NCI-H1105 treated with DMSO at 0.1 percent for 48 hours (cell line): ENCODE measurements at regions not wholly inside any gene's neighbourhood (a gene's known extent, or its start where the extent isn't known, plus 50 kb on each side); places are given as distances from the start of the nearest gene placed in this dataset.

ENCODE experiments used
- DNase-seq: peaks from one replicate; lab custom pipeline; 2025; lab: John Stamatoyannopoulos, UW

DNA sequence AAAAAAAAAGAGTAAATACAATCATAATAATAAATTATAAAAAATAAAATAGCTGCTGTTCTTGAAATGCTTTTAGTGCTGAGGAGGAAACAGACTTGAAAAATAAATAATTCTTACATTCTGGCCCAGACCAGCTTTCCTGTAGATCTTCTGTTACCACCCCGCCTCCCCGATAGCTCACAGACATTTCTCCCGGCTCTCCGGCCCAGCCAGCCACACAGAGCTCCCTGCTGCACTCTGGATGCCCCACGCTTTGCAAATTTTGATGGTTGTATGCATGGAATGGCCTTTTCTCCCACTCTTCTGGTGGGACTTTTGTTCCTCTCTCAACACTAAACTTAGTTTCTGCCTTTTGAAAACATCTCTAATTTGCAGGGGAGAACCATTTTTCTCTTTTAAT lies 249.3 kb downstream of the ATP23 start:
- DNase-seq, result no peak

DNA sequence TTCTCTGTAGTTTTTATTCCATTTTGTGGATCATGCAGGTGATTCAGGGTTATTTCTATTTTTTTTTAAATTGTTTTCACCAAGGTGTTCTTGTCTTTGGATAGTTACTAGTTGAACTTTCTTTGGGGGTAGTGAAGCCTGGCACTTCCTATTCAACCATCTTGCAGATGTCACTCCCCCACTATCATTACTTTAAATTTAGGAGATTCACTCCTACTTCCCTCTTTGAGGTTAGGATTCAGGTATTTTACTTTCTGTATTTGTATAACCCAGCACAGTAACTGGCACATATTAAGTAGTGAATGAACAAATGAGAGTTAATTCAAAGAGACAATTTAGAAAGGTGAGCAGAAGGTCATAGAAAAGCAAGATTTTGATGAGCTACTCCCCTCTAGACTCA lies 255.6 kb downstream of the ATP23 start:
- DNase-seq, result no peak

DNA sequence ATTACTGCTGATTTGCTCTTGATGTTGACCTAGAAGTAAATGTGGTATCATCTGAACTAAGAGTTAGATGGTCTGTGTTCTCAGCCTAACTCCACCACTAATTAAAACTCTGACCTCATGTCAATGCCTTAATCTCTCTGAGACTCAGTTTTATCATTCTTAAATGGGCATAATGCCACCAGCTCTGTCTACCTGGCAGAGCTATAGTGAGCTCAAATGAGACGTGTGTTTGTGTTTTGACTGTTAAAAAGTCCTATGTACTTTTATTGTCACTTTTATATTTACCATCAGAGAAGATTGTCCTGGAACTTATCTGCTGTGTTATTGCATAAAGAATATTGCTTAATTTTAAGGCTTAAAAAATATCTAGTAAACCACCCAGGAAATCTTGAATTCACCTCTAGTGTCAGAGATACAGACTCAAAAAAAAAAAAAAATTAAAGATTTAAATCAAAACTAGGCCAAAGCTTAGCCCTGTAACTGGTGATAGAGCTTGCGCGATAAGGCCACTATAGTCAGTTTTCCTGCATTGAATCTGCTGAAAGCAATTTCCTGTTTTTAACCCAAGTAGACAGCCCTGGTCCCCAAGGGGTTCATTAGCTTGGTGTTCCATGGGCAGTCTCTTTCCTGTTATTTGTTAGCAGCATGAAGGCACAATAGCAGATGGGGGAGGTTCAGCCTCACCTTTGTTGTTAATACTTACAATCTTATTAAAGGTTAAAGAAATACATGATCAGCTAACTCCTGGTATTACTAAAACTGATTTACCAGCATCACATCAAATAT lies 261.8 kb downstream of the ATP23 start:
- DNase-seq, result no peak

DNA sequence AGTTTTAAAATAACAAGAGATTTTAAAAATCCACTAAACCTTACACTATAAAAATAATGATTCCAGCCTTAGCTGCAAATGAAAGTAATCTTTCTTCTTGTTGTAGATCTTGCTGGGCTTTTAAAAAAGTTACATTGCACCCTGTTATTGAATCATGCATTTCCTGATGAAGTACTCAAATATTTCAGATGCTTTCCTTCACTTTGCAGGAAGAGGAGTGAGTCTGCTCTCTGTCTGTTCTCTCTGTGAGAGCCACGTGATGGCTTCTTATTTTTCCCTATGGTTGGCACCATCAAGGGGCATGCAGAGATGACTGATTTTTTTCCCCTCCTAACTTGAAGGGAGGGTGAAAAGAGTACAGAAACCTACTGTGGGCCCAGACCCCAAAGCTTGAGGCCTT lies 262.7 kb downstream of the ATP23 start:
- no peak for DNase-seq

DNA sequence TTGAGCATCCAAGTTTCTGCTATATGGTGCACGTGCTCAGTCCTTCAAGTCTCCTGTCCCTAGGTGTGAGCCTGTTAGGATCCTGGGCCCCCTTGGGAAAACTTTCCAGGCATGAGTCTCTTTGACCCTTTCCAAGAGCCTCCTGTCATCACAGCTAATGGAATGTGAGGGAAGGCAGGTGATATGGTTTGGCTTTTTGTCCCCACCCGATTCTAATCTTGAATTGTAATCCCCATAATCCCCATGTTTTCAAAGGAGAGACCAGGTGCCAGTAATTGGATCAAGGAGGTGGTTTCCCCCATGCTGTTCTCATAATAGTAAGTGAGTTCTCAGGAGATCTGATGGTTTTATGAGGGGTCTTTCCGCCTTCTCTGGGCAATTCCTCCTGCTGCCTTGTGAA lies 265.5 kb downstream of the ATP23 start:
- DNase-seq, result no peak

DNA sequence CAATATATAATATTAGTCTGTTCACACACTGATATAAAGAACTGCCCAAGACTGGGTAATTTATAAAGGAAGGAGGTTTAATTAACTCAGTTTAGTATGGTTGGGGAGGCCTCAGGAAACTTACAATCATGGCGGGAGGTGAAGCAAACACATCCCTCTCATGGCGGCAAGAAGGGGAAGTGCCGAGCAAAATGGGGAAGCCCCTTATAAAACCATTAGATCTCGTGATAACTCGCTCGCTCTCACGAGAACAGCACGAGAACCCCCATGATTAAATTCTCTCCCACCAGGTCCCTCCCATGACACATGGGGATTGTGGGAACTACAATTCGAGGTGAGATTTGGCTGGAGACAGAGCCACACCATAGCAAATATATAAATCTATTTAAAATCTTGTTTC lies 269.8 kb downstream of the ATP23 start:
- no peak for DNase-seq

DNA sequence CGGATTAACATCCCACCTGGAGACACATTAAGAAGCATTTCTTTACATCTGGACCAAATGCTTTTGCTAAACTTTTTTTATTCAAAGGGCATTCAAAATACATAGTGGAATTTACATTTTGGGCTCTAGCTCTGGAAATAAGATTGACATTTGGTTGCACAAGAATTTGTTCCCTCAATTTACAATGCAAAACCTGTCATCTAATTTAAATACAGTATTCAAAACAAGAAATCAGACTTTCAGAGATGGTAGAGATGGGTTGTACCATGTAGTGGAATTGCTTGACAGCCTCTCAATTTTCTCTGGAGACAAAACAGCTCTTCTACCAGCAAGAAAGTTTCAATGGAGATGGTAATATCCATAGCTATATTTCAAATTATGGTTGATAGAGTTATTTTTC lies 275.8 kb downstream of the ATP23 start:
- DNase-seq, result no peak

DNA sequence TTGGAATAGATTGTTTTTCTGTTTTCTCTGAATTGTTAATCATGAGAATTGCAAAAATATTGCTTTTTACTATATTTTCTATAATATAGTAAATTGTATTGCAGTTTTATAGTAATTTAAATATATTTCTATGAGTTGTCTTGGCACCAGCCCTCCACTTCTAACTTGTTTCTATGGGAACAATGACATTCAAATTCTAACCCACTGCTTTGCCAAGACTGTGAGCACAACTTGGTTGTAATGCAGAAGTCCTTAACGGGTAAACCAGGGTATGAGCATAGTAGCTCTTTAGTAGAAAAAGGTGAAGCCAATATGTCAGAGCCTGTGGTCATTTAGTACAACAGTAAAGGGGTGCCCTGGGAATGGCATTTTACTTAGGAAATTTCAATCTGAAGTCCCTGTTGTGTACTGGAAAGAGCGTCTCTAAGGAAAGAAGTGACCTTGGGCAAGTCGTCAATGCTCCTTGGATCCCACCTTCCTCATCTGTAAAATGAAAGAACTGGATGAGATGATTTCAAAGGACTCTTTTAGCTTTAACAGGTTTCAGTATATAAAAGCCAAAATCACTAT lies 283.3 kb downstream of the ATP23 start:
- DNase-seq, result no peak

DNA sequence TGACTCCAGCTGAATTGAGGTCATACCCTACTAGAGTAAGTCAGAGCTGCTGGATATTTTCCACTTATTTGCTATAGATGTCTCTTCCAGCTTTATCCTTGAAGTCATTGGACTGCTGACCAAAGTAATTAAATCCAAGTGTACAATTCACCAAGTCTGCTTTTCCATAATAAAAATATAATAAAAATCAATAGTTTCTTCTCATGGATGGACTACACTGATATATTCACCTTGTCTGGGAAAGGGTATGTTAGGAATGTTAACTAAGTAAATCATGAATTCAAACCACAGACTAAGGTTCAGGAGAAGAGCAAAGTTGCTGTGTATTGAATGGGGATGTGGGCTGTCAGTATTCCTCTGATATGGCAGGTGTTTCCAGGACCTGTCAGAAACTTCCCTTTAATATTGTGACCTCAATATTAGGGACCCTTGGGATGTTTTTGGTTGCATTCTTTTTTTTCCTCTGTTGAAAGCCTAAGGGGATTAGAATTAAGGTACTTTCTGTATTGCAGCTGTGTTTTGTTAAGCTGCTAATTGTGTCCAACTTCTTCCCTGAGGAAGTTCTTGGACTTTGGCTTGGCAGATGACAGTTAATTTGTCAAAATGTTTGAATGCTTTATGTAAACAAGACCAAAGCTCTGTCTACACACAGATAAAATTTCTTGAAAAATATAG lies 284.0 kb downstream of the ATP23 start:
- no peak for DNase-seq

DNA sequence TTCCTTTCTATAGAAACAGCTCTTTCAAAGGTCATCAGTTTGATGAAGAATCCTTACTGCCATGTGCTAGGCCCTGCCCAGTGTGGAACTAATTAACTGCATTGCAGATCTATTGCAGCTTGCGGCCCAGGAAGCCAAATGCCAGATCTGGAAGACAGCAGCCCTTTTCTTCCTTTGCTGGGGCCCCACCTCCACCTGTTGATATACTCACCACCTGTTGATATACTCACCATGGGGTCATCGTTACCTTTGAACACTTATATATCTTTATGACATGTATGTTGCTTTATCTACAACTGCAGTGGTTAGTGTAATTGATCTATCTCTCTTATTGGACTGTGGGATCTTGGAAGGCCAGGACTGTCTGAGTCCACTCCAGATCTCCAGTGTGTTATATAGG lies 292.5 kb downstream of the ATP23 start:
- no peak for DNase-seq

DNA sequence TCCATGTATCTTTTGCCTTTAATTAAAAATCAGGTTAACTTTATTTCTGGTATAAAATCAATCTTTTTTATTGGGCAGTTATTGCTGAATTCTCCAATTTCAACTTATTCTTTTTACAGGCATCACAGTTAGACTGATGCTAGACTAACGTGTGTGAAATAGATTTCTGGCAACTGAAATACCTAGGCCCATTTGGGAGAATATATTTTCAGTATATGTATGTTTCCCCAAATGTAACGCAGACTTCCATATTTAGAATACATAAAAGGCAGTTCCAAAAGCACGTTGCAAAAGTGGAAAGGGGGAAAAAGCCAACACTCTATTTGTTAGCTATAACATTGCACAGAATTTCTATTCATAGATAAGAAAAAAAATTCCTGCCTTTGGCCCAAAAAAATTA lies 297.0 kb downstream of the ATP23 start:
- no peak for DNase-seq

DNA sequence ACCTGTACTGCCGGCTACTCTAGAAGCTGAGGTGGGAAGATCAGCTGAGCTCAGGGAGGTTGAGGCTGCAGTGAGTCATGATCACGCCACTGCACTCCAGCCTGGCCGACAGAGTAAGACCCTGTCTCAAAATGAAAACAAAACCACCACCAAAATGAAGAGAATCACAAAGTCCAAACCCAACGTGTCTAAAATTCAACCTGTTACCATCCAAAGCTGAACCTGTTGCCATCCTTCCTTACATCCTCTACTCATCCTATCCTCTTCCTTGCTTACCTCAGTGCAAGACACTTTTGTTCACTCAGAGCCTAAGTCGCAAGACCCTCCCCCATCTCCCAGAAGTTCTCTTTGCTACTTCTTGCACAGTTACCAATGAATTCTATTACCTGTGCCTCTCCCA lies 299.7 kb downstream of the ATP23 start:
- DNase-seq, result no peak

DNA sequence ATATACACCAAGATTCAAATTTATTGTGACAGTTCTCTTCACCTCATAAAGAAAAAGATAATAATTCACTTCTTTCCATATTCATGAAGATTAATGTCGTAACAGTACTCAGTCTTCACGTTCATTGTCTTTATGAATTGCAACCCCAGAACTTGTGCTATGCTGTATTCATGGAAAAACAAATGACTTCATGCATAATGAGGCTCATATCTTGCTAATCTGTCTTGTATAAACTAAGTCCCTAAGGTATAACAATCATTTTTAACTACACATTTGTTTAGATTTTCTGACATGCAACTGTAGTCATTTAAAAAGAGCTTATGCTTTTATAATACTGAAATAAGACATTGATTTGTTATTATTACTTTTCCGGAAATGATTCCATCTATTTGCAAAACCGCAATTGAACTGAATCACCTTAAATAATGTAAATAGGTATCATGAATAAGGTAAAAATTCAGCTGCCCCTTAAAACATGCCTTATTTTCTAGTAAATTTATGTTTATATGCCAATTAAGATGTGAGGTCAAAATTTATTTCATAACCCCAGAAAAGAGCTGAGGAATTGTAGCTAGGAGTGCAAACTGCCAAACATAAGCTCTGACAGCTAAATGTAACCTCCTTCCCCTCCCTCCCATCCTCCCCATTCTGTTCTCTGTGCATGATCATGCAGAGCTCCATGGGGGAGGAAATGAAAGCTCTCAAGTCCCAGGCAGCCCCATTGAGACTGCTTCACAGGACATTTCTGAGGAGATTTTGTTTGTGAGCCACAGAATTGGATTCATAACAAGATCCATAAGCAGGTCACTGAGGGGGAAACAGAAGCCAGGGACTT lies 301.6 kb downstream of the ATP23 start:
- DNase-seq, result no peak

DNA sequence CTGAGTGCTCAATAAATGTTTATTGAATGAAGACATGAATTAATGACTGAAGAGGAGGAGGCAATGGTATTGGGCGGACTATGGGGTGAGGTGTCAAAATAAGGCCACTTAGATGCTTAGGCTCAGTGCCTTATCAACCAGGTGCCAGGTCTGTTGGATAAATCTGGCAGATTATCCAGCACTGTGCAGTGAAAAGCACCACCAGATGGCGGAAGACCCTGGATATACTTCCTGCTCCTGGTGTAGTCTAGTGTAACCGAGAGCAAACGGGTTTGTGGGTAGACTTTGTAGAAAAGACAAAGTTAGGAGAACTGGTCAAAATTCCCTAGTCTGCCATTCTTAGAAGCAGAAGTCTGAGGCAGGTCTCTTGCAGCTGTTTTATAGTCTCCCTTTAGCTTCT lies 306.3 kb downstream of the ATP23 start:
- DNase-seq, result no peak

DNA sequence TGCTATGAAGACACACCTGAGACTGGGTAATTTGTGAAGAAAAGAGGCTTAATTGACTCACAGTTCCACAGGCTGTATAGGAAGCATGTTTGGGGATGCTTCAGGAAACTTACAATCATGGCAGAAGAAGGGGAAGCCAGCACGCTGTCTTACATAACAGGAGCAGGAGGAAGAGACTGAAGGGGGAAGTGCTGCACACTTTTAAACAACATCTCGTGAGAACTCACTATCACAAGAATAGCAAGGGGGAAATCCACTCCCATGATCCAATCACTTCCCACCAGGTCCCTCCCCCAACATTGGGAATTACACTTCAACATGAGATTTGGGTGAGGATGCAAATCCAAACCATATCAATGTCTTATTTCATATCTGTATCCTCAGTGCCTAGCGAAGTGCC lies 307.2 kb downstream of the ATP23 start:
- no peak for DNase-seq

DNA sequence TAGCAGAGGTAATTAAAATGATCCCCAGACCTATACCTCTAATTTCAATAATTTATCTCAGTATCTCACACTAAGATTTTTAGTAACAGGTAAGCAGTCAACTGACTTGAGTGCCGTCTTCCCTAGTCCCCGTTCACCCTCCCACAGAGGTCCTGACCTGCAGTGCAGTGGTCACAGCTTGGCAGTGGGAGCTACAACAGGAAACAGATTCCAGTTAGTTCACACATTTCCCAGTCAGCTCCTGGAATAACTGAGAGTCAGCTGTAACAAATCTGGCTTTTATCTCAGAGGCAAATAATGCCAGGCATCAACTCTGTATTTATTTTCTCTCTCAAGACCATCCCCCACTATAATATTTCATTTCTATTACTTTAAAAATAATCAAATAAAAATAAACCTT lies 308.2 kb downstream of the ATP23 start:
- DNase-seq, result no peak

DNA sequence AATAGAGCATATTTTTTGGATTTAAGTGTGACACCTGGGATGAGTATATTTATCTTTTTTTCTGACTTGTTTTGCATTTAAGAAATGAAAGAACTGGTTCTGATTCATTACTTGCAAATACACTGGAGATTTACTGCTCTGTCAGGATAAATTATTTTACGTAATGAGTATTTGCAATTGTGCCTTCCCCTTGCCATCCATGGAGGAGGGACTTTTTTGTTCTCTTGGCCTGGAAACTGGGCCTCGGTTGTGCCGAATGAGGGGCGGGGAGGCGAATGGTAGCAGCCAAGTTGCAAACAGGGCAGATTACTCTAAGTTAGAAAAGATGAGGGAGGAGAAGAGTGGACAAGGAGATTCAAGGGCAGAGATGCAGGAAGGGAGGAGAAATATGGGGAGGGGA lies 308.7 kb downstream of the ATP23 start:
- no peak for DNase-seq

DNA sequence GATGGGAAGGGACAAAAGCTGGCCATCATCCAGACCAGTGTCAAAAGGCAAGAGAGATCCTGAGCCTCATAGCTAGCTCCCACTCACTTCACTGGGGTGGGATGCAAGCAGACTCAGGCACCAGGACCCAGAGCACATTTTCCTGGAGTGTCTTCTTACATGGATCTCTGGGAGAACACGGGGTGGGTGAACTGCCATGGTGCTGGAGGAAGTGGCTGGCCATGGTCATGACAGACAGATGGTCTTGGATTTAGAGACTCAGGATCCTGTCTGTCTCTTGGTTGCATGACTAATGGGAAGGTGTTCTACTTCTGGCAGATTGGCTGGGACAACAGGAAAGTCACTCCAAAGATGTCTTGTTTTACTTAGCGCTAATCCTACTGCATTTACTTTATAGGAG lies 311.5 kb downstream of the ATP23 start:
- no peak for DNase-seq

DNA sequence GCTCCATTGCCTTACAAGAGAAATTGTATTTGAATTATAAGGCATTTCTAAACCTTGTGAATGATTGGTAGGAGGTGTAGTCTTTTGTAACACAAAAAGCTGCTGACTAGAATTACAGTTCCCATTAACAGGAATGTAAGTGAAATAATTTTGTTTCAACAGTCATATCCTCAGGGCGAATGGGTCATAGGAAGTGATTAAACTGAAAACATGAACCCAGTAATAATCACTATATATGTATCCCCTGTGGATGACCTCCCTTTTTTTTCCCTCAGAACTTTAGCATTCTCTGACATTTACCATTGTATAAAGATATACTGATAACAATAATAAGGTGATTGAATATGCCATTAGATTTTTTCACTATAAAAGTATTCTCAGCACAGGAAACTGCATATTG lies 312.3 kb downstream of the ATP23 start:
- DNase-seq, result no peak

DNA sequence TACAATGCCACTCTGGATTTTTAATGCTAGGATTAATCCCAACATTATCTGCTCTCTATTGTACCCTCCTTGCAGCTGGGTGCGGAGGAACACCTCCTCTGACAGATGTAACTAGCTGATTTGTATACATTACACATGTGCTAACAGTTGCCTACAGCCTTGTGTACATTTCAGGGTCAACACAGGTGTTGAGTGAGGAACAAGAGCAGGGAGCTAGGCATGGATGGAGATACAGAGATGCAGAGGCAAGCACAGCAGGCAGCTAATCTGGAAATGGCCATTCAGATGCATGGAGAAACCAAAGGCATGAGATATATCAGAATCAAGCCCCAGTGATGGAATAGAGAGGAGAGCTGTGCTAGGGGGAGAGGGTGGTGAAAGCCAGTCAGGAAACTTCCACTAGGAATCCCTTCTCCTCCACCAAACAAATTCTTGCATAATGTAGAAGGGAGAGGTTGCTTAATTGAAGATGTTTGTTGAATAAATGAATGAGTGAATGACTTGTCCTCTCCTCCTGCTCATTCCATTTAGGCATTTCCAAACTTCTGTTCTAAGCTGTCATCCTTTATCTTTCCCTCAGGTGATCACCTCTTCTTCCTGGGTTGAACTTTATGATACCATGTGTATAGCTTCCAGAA lies 313.2 kb downstream of the ATP23 start:
- no peak for DNase-seq

DNA sequence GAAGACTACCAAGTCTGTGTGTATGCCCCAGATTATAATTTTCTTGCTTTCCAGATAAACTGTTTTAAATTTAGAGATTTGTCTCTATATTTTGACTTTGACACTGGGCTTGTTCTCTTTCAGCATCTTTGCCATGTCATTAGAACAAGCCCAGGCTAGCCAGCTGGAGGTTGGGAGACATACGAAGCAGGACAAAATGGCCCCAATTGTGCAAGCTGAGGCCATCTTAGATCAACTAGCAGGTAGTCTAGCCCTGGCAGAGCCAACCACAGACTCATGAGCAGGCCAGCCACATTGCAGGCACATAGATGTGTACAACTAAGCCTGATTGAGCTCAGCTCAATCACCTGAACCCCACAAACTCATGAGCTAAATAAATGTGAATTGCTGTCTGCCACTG lies 321.4 kb downstream of the ATP23 start:
- no peak for DNase-seq

DNA sequence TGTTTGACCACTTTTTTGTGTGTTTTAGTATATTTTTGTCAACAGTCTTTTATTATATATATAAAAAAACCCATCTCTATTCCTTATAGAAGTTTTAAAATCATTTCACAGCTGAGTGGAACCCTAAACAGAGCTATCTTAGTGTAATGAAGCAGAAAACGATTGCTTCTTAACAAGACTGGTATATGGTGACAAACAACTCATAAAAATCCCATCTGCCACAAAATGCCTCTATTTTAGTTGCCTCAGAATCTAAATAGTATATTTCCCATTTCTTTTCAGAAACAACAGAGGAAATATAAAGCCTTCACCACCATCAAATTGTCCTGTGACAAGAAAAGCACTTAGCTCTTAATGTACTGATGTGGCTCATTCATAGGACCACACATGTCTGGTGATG lies 322.4 kb downstream of the ATP23 start:
- no peak for DNase-seq
